HepG2 (cell line): ENCODE measurements at regions not wholly inside any gene's neighbourhood (a gene's known extent, or its start where the extent isn't known, plus 50 kb on each side); places are given as distances from the start of the nearest gene placed in this dataset.

Experiments
- ATAC-seq: fragments of 200-7000 bp; cut with Tn5 transposase; 3 replicates; pipeline ENCODE4 v1.9.1; 2020; ENCODE audit warnings: mild to moderate bottlenecking, moderate library complexity
- BruUV-seq: library from RNA; stranded (reverse); fragments of 400-500 nt; replicated peaks from 2 replicates; lab custom pipeline; 2021; lab: Mats Ljungman, UMichigan
- CTCF ChIA-PET: fragments of 300-600 bp; formaldehyde crosslinking; extraction: SDS; loops from one replicate; lab custom pipeline; 2021; ENCODE audit warnings: low total read pairs, inconsistent platforms, low intra/inter-chr PET ratio; lab: Yijun Ruan, JAX
- POLR2A ChIA-PET: fragments of 350-600 bp; sonication (Branson Sonifier 250); formaldehyde crosslinking; loops from one replicate; lab custom pipeline; 2020; ENCODE audit warnings: antibody characterized with exemption, inconsistent platforms; lab: Yijun Ruan, JAX
- DNase-seq: peaks from one replicate; pipeline ENCODE4 v3.0.0-alpha.2; 2015; ENCODE audit warnings: low spot score
- FAIRE-seq: peaks from 3 replicates; lab custom pipeline; 2011; peaks lifted over from hg19 to GRCh38; lab: Jason Lieb, UNC
- H2AFZ ChIP-seq: one replicate; pipeline ENCODE4 v1.6.1; 2011; ENCODE audit warnings: low read length, inconsistent platforms
- H3K27ac ChIP-seq: fragments of 300-600 bp; 3 replicates; pipeline ENCODE4 v1.8.0; 2011; ENCODE audit warnings: mixed run types, mild to moderate bottlenecking, mixed read lengths, low read length, inconsistent platforms; ENCODE audit not compliant: insufficient read depth; ENCODE audit errors: extremely low read length
- H3K27me3 ChIP-seq, 2 experiments: fragments of 200-600 bp in 1 of 2; 2 replicates in 1 of 2; 3 replicates in 1 of 2; pipeline versions ENCODE4 v1.6.0 to v1.8.0; 2011; ENCODE audit warnings: low read length in 2 of 2, mild to moderate bottlenecking in 2 of 2, moderate library complexity in 2 of 2, inconsistent platforms in 1 of 2; ENCODE audit not compliant: insufficient read depth in 2 of 2, control insufficient read depth in 1 of 2
- H3K36me3 ChIP-seq, 2 experiments: fragments of 200-600 bp in 1 of 2; replicated peaks in 1 of 2; 2 replicates in 1 of 2; 3 replicates in 1 of 2; pipeline versions ENCODE4 v1.5.1 to v1.8.0; 2011; ENCODE audit warnings: low read length in 2 of 2, inconsistent platforms in 1 of 2; ENCODE audit not compliant: insufficient read depth in 2 of 2, control insufficient read depth in 1 of 2
- H3K4me1 ChIP-seq: 2 replicates; pipeline ENCODE4 v1.5.1; 2012; ENCODE audit warnings: low read length, inconsistent platforms; ENCODE audit not compliant: insufficient read depth
- H3K4me2 ChIP-seq: 2 replicates; pipeline ENCODE4 v1.6.0; 2011; ENCODE audit warnings: low read depth, low read length, inconsistent platforms
- H3K4me3 ChIP-seq, 3 experiments: fragments of 200-600 bp in 1 of 3; sonication (generic), shearing (Covaris generic) in 1 of 3; replicated peaks in 1 of 3; 2 replicates each; pipeline ENCODE4 v1.5.1; 2011 to 2016; ENCODE audit warnings: low read length in 3 of 3, inconsistent platforms in 2 of 3, low read depth in 2 of 3, mild to moderate bottlenecking in 2 of 3, control low read depth in 1 of 3, mixed read lengths in 1 of 3; ENCODE audit not compliant: insufficient read depth in 1 of 3
- H3K79me2 ChIP-seq: one replicate; pipeline ENCODE4 v1.6.1; 2011; ENCODE audit warnings: low read length, inconsistent platforms; ENCODE audit not compliant: insufficient read depth
- H3K9ac ChIP-seq: 2 replicates; pipeline ENCODE4 v1.6.0; 2011; ENCODE audit warnings: mild to moderate bottlenecking, low read depth, low read length, inconsistent platforms; ENCODE audit not compliant: insufficient read depth
- H3K9me3 ChIP-seq: 2 replicates; pipeline ENCODE4 v1.5.1; 2012; ENCODE audit warnings: mild to moderate bottlenecking, low read length
- H4K20me1 ChIP-seq: 2 replicates; pipeline ENCODE4 v1.6.0; 2011; ENCODE audit warnings: inconsistent platforms, mild to moderate bottlenecking, low read length, moderate library complexity; ENCODE audit not compliant: insufficient read depth
- CREB1 ChIP-seq, 2 experiments: fragments of 450-650 bp in 1 of 2; IDR thresholded peaks; 2 replicates each; pipeline ENCODE4 v1.6.1; 2016 to 2017; ENCODE audit warnings: control low read depth in 1 of 2, mild to moderate bottlenecking in 1 of 2, missing compliant biosample characterization in 1 of 2, missing genetic modification characterization in 1 of 2
- EED ChIP-seq: sonication (generic); formaldehyde crosslinking; IDR thresholded peaks from 2 replicates; pipeline ENCODE4 v1.5.0; 2020; ENCODE audit warnings: mild to moderate bottlenecking, missing genetic modification reagents
- FOXO1 ChIP-seq: sonication (generic); formaldehyde crosslinking; IDR thresholded peaks from 2 replicates; pipeline ENCODE4 v1.4.0; 2020; ENCODE audit warnings: missing genetic modification reagents
- HOXA7 ChIP-seq: sonication (generic); formaldehyde crosslinking; IDR thresholded peaks from 2 replicates; pipeline ENCODE4 v1.8.1; 2022; ENCODE audit warnings: mild to moderate bottlenecking, missing genetic modification reagents, moderate library complexity
- NFE2L2 ChIP-seq: fragments of 150-350 bp; IDR thresholded peaks from 2 replicates; pipeline ENCODE4 v1.6.1; 2014; ENCODE audit warnings: low read length
- PHB2 ChIP-seq: fragments of 450-650 bp; IDR thresholded peaks from 2 replicates; pipeline ENCODE4 v1.6.1; 2018; ENCODE audit not compliant: partially characterized antibody
- PHF21A ChIP-seq: sonication (generic); formaldehyde crosslinking; IDR thresholded peaks from 2 replicates; pipeline ENCODE4 v1.5.0; 2020; ENCODE audit warnings: mild to moderate bottlenecking, missing genetic modification reagents
- POLR2AphosphoS5 ChIP-seq: IDR thresholded peaks from 2 replicates; pipeline ENCODE4 v1.6.1; 2012; ENCODE audit warnings: low read depth, low read length
- SMYD3 ChIP-seq: sonication (generic); formaldehyde crosslinking; IDR thresholded peaks from 2 replicates; pipeline ENCODE4 v1.8.1; 2023; ENCODE audit warnings: mild to moderate bottlenecking, missing genetic modification reagents
- ZNF234 ChIP-seq: sonication (generic); formaldehyde crosslinking; conservative IDR thresholded peaks from 2 replicates; pipeline ENCODE4 v1.5.1; 2020; ENCODE audit warnings: mild to moderate bottlenecking, missing genetic modification reagents
- ZNF292 ChIP-seq: sonication (generic); formaldehyde crosslinking; IDR thresholded peaks from 2 replicates; pipeline ENCODE4 v1.8.1; 2022; ENCODE audit warnings: mild to moderate bottlenecking, low read depth, missing genetic modification reagents, borderline replicate concordance
- ZNF296 ChIP-seq: sonication (generic); formaldehyde crosslinking; conservative IDR thresholded peaks from 2 replicates; pipeline ENCODE4 v1.5.0; 2020; ENCODE audit warnings: mild to moderate bottlenecking, missing genetic modification reagents
- ZNF737 ChIP-seq: sonication (generic); formaldehyde crosslinking; IDR thresholded peaks from 2 replicates; pipeline ENCODE4 v1.5.0; 2020; ENCODE audit warnings: missing genetic modification reagents, mild to moderate bottlenecking, borderline replicate concordance
- ZNF75D ChIP-seq: sonication (generic); formaldehyde crosslinking; IDR thresholded peaks from 2 replicates; pipeline ENCODE4 v1.8.1; 2023; ENCODE audit warnings: missing genetic modification reagents, mild to moderate bottlenecking, borderline replicate concordance
- ZNF781 ChIP-seq: sonication (generic); formaldehyde crosslinking; IDR thresholded peaks from 2 replicates; pipeline ENCODE4 v1.5.1; 2020; ENCODE audit warnings: borderline replicate concordance, mild to moderate bottlenecking, missing genetic modification reagents; ENCODE audit errors: not compliant biosample characterization
- ZSCAN25 ChIP-seq: sonication (generic); formaldehyde crosslinking; IDR thresholded peaks from 2 replicates; pipeline ENCODE4 v1.8.0; 2022; ENCODE audit warnings: mild to moderate bottlenecking, missing genetic modification reagents
- WGBS: methylation state at CpG from one replicate; pipeline ENCODE4 v1.1.6; 2017; ENCODE audit warnings: low lambda C conversion rate; 5-methylcytosine and 5-hydroxymethylcytosine counted together
- in situ Hi-C: cut with HindIII; loops from 2 replicates; pipeline ENCODE4 v1.10.0; 2017; ENCODE audit warnings: low pct_unique_long_range_greater_than_20kb; ENCODE audit not compliant: extremely low pct_ligation_motif_present
- intact Hi-C: fragments of 100-400 bp; cut with micrococcal nuclease; formaldehyde crosslinking; loops from one replicate; pipeline ENCODE4 v1.10.0; 2022; ENCODE audit not compliant: unreplicated experiment
- TF ChIP-seq, protein P1 (sequence below): sonication (generic); formaldehyde crosslinking; IDR thresholded peaks from 2 replicates; pipeline ENCODE4 v1.5.0; 2020; ENCODE audit warnings: missing genetic modification reagents
- TF ChIP-seq, protein P2 (sequence below): IDR thresholded peaks from 2 replicates; pipeline ENCODE4 v1.6.1; 2016; ENCODE audit warnings: control low read depth
- TF ChIP-seq, protein P3 (sequence below): sonication (generic); formaldehyde crosslinking; IDR thresholded peaks from 2 replicates; pipeline ENCODE4 v1.9.0; 2021; ENCODE audit warnings: missing genetic modification reagents, mild to moderate bottlenecking, borderline replicate concordance
- TF ChIP-seq, protein P4 (sequence below): sonication (generic); formaldehyde crosslinking; IDR thresholded peaks from 2 replicates; pipeline ENCODE4 v1.4.0; 2020; ENCODE audit warnings: missing genetic modification reagents, borderline replicate concordance

DNA sequence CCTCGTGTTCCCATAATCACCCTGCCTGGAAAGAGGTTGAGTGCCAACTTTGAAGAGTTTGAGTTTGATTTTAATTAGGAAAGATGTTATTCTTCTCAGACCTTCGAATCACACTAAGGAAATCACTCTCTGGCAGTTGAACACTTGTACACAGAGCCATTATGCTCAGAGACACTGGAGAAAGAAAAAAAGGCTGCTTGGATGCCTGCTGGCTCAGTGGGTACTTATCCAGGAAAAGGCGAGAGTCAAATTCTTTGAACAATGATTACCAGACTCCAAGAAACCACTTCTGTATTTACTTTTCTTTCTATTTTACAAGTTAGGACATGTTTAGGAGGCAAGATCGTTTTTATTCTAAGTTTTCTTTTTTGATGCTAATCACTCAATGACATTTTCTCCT, 438.5 kb upstream of the FAT3 start:
- Histone ChIP-seq H3K4me2 (no peak overlapping the region), H3K4me1 (no peaks in the 10 kb centered on the region), H4K20me1 (no peaks in the 10 kb centered on the region), H3K27me3 (no peaks in the 10 kb centered on the region), H2AFZ (no peak overlapping the region), H3K4me3 (no peak overlapping the region), H3K9ac (no peak overlapping the region), H3K9me3 (peaks cover 52% of the 10 kb centered on the region), H3K79me2 (no peaks in the 10 kb centered on the region), H3K36me3 (no peaks in the 10 kb centered on the region), H3K27ac (no peak overlapping the region)
- BruUV-seq: no TSS peak
- CTCF ChIA-PET: no interaction called here
- DNase-seq (no peak), ATAC-seq (no peak), FAIRE-seq (no peak)
- intact Hi-C loops: no loop called here
- POLR2A ChIA-PET: no interaction called here
- TF ChIP-seq ZSCAN25 (no peak), ZNF292 (CRISPR knock-in tag) (no peak), ZNF296 (no peak), ZNF75D (no peak), ZNF781 (CRISPR knock-in tag) (no peak), POLR2AphosphoS5 (no peak), ZNF737 (CRISPR knock-in tag) (no peak), PHB2 (no peak), EED (CRISPR knock-in tag) (no peak), NFE2L2 (no peak), PHF21A (CRISPR knock-in tag) (no peak), FOXO1 (CRISPR knock-in tag) (no peak), HOXA7 (CRISPR knock-in tag) (no peak), ZNF234 (CRISPR knock-in tag) (no peak), SMYD3 (CRISPR knock-in tag) (no peak), CREB1 (IDR thresholded peaks at IDR 0.05) (no peak), CREB1 (CRISPR knock-in tag; IDR thresholded peaks at IDR 0.05) (no peak)
- TF ChIP-seq, protein P1, sequence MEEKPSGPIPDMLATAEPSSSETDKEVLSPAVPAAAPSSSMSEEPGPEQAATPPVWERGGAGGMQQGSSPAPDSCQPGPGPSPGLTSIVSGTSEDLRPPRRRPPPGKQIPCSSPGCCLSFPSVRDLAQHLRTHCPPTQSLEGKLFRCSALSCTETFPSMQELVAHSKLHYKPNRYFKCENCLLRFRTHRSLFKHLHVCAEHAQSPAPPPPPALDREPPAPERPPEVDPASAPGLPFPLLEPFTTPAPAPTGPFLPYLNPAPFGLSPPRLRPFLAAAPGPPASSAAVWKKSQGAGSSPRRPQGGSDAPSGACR: no peak
- TF ChIP-seq, protein P2, sequence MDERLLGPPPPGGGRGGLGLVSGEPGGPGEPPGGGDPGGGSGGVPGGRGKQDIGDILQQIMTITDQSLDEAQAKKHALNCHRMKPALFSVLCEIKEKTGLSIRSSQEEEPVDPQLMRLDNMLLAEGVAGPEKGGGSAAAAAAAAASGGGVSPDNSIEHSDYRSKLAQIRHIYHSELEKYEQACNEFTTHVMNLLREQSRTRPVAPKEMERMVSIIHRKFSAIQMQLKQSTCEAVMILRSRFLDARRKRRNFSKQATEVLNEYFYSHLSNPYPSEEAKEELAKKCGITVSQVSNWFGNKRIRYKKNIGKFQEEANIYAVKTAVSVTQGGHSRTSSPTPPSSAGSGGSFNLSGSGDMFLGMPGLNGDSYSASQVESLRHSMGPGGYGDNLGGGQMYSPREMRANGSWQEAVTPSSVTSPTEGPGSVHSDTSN (CRISPR knock-in tag): no peak
- TF ChIP-seq, protein P3, sequence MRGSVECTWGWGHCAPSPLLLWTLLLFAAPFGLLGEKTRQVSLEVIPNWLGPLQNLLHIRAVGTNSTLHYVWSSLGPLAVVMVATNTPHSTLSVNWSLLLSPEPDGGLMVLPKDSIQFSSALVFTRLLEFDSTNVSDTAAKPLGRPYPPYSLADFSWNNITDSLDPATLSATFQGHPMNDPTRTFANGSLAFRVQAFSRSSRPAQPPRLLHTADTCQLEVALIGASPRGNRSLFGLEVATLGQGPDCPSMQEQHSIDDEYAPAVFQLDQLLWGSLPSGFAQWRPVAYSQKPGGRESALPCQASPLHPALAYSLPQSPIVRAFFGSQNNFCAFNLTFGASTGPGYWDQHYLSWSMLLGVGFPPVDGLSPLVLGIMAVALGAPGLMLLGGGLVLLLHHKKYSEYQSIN: no peak
- TF ChIP-seq, protein P4, sequence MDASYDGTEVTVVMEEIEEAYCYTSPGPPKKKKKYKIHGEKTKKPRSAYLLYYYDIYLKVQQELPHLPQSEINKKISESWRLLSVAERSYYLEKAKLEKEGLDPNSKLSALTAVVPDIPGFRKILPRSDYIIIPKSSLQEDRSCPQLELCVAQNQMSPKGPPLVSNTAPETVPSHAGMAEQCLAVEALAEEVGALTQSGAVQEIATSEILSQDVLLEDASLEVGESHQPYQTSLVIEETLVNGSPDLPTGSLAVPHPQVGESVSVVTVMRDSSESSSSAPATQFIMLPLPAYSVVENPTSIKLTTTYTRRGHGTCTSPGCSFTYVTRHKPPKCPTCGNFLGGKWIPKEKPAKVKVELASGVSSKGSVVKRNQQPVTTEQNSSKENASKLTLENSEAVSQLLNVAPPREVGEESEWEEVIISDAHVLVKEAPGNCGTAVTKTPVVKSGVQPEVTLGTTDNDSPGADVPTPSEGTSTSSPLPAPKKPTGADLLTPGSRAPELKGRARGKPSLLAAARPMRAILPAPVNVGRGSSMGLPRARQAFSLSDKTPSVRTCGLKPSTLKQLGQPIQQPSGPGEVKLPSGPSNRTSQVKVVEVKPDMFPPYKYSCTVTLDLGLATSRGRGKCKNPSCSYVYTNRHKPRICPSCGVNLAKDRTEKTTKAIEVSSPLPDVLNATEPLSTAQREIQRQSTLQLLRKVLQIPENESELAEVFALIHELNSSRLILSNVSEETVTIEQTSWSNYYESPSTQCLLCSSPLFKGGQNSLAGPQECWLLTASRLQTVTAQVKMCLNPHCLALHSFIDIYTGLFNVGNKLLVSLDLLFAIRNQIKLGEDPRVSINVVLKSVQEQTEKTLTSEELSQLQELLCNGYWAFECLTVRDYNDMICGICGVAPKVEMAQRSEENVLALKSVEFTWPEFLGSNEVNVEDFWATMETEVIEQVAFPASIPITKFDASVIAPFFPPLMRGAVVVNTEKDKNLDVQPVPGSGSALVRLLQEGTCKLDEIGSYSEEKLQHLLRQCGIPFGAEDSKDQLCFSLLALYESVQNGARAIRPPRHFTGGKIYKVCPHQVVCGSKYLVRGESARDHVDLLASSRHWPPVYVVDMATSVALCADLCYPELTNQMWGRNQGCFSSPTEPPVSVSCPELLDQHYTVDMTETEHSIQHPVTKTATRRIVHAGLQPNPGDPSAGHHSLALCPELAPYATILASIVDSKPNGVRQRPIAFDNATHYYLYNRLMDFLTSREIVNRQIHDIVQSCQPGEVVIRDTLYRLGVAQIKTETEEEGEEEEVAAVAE (CRISPR knock-in tag): no peak
- WGBS: 11% methylated on average over 4 of the region's 4 CpGs
- in situ Hi-C loops: no loop called here
